Endothelial cell of umbilical vein (primary cell): ENCODE measurements at regions not wholly inside any gene's neighbourhood (a gene's known extent, or its start where the extent isn't known, plus 50 kb on each side); places are given as distances from the start of the nearest gene placed in this dataset.

Source experiments
- EZH2 ChIP-seq: IDR thresholded peaks from 2 replicates; pipeline ENCODE4 v1.6.1; 2012; ENCODE audit warnings: borderline replicate concordance, low read depth, mild to moderate bottlenecking, moderate library complexity, low read length, inconsistent platforms; ENCODE audit not compliant: severe bottlenecking
- JUN ChIP-seq: IDR thresholded peaks from 2 replicates; pipeline ENCODE4 v1.6.1; 2011; ENCODE audit warnings: borderline replicate concordance, low read depth; ENCODE audit not compliant: insufficient read length, insufficient read depth
- MAX ChIP-seq: IDR thresholded peaks from 2 replicates; pipeline ENCODE4 v1.6.1; 2011; ENCODE audit not compliant: insufficient read depth, insufficient read length
- POLR2A ChIP-seq: IDR thresholded peaks from 2 replicates; pipeline ENCODE4 v1.6.1; 2012; ENCODE audit warnings: low read depth, mild to moderate bottlenecking, control low read depth, low read length
- TF ChIP-seq, protein P1 (sequence below), 2 donors: IDR thresholded peaks; 1 replicate in 1 of 2; 2 replicates in 1 of 2; pipeline ENCODE4 v1.5.1; 2011; ENCODE audit warnings: low read length in 2 of 2, mild to moderate bottlenecking in 2 of 2, moderate library complexity in 2 of 2, control low read depth in 1 of 2, inconsistent platforms in 1 of 2, low read depth in 1 of 2; ENCODE audit not compliant: insufficient read depth in 1 of 2; ENCODE audit errors: extremely low read depth in 1 of 2

DNA sequence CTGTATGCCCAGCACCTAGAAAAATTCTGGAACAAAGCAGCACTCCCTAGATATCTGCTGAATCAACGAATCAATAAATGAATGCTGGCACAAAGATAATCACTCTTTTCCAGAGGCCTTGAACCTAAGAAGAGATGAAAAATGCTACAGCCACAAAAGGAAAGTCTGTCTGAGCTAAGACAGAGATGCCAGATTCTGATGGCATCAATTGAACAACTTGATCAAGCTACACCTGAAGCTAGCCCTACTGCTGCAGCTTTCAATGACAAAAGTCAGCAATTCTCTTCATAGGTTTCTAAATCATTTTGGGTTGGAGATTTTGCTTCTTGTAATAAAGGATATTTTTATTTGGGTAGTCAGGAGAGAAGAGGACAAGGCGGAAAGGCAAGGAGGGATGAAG, 305.0 kb upstream of the SULF2 start:
- TF ChIP-seq, protein P1, sequence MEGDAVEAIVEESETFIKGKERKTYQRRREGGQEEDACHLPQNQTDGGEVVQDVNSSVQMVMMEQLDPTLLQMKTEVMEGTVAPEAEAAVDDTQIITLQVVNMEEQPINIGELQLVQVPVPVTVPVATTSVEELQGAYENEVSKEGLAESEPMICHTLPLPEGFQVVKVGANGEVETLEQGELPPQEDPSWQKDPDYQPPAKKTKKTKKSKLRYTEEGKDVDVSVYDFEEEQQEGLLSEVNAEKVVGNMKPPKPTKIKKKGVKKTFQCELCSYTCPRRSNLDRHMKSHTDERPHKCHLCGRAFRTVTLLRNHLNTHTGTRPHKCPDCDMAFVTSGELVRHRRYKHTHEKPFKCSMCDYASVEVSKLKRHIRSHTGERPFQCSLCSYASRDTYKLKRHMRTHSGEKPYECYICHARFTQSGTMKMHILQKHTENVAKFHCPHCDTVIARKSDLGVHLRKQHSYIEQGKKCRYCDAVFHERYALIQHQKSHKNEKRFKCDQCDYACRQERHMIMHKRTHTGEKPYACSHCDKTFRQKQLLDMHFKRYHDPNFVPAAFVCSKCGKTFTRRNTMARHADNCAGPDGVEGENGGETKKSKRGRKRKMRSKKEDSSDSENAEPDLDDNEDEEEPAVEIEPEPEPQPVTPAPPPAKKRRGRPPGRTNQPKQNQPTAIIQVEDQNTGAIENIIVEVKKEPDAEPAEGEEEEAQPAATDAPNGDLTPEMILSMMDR (IDR thresholded peaks at IDR 0.05; ENCODE audit: extremely low read depth in 1 of 2, insufficient read depth in 1 of 2, low read depth in 1 of 2, low read length in 2 of 2), result no peak
- TF ChIP-seq POLR2A (no peak), EZH2 (no peak), JUN (no peak), MAX (no peak)
